ENCODE measurements at regions not wholly inside any gene's neighbourhood (a gene's known extent, or its start where the extent isn't known, plus 50 kb on each side); places are given as distances from the start of the nearest gene placed in this dataset.

GRCh38 chr5:106171132-106171531, 1499.6 kb downstream of the EFNA5 start:
- TF ChIP-seq EZH2phosphoT487 (IDR thresholded peaks at IDR 0.05; ENCODE audit: borderline replicate concordance): no peak
- TF ChIP-seq CTCF (IDR thresholded peaks at IDR 0.05 in 2 of 3, conservative IDR thresholded peaks at IDR 0.05 in 1 of 3; ENCODE audit: borderline replicate concordance in 1 of 3, insufficient read depth in 1 of 3, low read depth in 2 of 3, low read length in 2 of 3): no peak
- TF ChIP-seq JUND (IDR thresholded peaks at IDR 0.05): no peak
- TF ChIP-seq POLR2AphosphoS5 (IDR thresholded peaks at IDR 0.05; ENCODE audit: low read depth, low read length): no peak
- no peak for TF ChIP-seq REST (IDR thresholded peaks at IDR 0.05; ENCODE audit: low read depth)
- TF ChIP-seq YY1 (IDR thresholded peaks at IDR 0.05; ENCODE audit: extremely low read depth, insufficient replicate concordance, low read depth, low read length): no peak
- no peak for TF ChIP-seq POLR2A (IDR thresholded peaks at IDR 0.05; ENCODE audit: borderline replicate concordance, extremely low read depth, insufficient read depth, insufficient read length)
- TF ChIP-seq RAD21 (IDR thresholded peaks at IDR 0.05; ENCODE audit: low read depth): no peak
- no peak for TF ChIP-seq ATF3 (IDR thresholded peaks at IDR 0.05)
- TF ChIP-seq ZFX (IDR thresholded peaks at IDR 0.05): no peak
- TF ChIP-seq CBX3 (IDR thresholded peaks at IDR 0.05; ENCODE audit: low read depth): no peak

Data from HCT116 (cell line).